ENCODE measurements at regions not wholly inside any gene's neighbourhood (a gene's known extent, or its start where the extent isn't known, plus 50 kb on each side); places are given as distances from the start of the nearest gene placed in this dataset.

DNA sequence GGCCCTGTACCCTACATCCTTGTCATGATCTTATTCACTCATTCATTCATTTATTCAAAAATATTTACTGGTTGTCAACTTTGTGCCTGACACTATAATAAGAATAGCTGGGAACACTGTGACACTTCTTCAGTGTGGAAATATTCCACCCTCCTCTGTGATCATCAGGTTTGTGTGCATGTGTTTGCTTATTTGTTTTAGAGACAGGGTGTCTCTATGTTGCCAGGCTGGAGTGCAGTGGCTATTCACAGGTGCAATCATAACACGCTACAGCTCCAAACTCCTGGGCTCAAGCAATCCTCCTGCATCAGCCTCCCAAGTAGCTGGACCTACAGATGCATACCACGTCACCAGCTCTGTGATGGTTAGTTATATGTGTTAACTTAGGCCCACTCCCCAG, 50.0 kb upstream of the PLCL2 start:
- no peaks in the 10 kb centered on the region for H3K4me1 ChIP-seq (ENCODE audit: control insufficient read depth, insufficient read depth, low read length)
- H3K27me3 ChIP-seq (ENCODE audit: control insufficient read depth, insufficient read depth, low read length, poor library complexity, severe bottlenecking), result no peaks in the 10 kb centered on the region
- Mint-ChIP-seq H3K27me3 (ENCODE audit: insufficient read depth) (no peaks in the 10 kb centered on the region), H3K9me3 (no peaks in the 10 kb centered on the region), H3K36me3 (ENCODE audit: low read depth) (no peaks in the 10 kb centered on the region), H3K27ac (no peak overlapping the region), H3K4me3 (no peak overlapping the region), H3K4me1 (no peaks in the 10 kb centered on the region)
- TF ChIP-seq, protein P1, sequence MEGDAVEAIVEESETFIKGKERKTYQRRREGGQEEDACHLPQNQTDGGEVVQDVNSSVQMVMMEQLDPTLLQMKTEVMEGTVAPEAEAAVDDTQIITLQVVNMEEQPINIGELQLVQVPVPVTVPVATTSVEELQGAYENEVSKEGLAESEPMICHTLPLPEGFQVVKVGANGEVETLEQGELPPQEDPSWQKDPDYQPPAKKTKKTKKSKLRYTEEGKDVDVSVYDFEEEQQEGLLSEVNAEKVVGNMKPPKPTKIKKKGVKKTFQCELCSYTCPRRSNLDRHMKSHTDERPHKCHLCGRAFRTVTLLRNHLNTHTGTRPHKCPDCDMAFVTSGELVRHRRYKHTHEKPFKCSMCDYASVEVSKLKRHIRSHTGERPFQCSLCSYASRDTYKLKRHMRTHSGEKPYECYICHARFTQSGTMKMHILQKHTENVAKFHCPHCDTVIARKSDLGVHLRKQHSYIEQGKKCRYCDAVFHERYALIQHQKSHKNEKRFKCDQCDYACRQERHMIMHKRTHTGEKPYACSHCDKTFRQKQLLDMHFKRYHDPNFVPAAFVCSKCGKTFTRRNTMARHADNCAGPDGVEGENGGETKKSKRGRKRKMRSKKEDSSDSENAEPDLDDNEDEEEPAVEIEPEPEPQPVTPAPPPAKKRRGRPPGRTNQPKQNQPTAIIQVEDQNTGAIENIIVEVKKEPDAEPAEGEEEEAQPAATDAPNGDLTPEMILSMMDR (conservative IDR thresholded peaks at IDR 0.05), result no peak
- H3K9ac ChIP-seq (ENCODE audit: extremely low read depth, low read length, poor library complexity, severe bottlenecking), result no peak overlapping the region
- 95% methylated on average over 2 of the region's 2 CpGs; no CpG with 5 or more reads in 1 of the 2 experiments for WGBS, 2 experiments (ENCODE audit: insufficient coverage in 1 of 2, insufficient read length in 1 of 2)
- no peak overlapping the region for H3K27ac ChIP-seq (ENCODE audit: low read depth, low read length)
- H3K9me3 ChIP-seq (ENCODE audit: control insufficient read depth, low read length), result no peaks in the 10 kb centered on the region
- no peak for DNase-seq
- no peaks in the 10 kb centered on the region for H3K36me3 ChIP-seq (ENCODE audit: control insufficient read depth, insufficient read depth, low read length)
- no peak overlapping the region for H3K4me3 ChIP-seq (ENCODE audit: low read length)
